Suppressor macrophage treated with lipopolysaccharide for 1 hour (primary cell): ENCODE measurements at regions not wholly inside any gene's neighbourhood (a gene's known extent, or its start where the extent isn't known, plus 50 kb on each side); places are given as distances from the start of the nearest gene placed in this dataset.
"Not testable (repeated sequence)": the region's sequence is repeated elsewhere in the genome, so short reads cannot be mapped to it uniquely, and the experiment has no call there.

Experiments used
- DNase-seq, 3 donors: peaks; one replicate each; pipeline ENCODE4 v3.0.0-alpha.2; 2020 to 2022

DNA sequence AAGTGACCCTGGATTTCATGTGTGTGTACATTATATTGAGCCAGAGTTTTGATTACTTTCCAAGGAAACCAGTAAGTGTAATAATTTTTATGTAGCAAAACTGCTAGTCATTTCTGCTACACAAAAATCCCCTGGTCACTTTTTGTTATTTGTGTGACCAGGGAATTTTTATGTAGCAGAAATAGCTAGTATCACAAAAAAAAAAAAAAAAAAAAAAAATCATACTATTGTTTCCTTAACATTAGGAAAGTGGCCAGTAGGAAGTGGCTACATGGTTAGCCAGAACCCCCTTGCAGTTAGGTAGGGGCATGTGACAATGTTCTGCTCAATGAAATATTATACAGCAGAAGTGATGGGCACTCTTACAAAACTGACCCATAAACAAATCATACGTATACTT is 434.0 kb upstream of the BTBD3 start:
- DNase-seq = no peak

GRCh38 chr20:11484479-11484878 is 433.2 kb upstream of the BTBD3 start:
- no peak for DNase-seq

- no peak for DNase-seq
Measured at GRCh38 chr20:11492386-11492785, 425.3 kb upstream of the BTBD3 start.

DNA sequence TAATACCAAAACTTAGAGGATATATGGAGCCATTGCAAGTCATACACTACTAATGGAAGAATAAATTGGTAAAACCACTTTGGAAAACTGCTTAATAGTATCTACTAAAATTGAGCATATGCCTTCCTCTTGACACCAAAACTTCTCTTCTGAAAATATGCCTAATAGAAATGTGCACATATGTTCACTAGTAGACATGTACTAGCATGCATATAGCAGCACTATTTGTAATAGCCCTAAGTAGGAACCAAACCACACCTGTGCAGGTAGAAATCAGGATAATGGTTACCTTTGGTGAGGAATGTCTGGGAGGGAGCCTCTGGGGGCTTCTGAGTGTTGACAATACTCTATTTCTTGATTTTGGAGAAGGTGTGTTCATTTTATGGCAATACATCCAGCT is 424.8 kb upstream of the BTBD3 start:
- DNase-seq = no peak

GRCh38 chr20:11496380-11496779 is 421.3 kb upstream of the BTBD3 start:
- no peak for DNase-seq

GRCh38 chr20:11497545-11497944 is 420.1 kb upstream of the BTBD3 start:
- no peak for DNase-seq

DNA sequence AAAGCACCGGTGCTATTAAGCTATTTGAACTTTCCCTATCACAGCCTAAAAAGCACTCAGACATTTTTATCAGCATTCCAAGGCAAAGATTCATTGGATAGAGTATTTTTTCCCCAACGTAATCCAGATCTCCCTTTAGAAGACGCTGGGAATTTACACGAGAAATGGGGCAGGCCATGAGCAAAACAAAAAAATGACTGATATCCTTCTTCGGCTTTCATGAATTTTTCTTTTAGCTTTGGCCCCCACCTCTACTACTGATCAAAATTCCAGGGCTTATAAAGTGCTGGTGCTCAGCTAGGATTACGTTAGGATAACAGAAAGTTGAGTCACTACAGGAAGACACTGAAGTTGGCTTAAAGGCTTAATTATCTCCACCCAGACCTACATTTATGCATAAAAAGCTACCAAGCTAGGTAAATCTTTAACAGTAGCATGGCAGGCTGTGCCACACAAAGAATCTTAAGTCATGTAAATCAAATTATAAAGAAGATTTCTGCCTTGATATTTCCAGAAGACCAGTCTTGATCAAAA is 418.5 kb upstream of the BTBD3 start:
- no peak for DNase-seq

DNA sequence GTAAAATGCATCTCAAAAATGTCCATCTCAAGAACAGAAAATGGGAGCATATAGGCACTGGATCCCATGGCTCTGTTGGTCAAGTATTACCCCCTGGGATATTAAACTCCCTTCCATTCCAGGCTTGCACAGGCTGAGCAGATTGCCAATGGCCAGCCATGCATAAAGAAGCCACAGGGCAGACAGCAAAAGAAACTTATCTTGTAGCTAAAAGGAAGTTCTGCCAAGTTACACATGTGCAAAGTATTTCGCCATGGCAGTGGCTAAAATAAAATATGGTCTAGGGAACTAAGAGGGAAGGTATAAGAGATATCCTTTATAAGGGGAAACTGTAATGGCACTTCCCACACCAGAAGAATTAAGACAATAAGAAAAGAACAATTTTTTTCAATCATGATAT is 415.6 kb upstream of the BTBD3 start:
- peak in 1 of 3 donors; percentile 1 for DNase-seq

- no peak for DNase-seq
Measured at GRCh38 chr20:11502671-11503070, 415.0 kb upstream of the BTBD3 start.

- DNase-seq = no peak
Measured at GRCh38 chr20:11509776-11510175, 407.9 kb upstream of the BTBD3 start.

DNA sequence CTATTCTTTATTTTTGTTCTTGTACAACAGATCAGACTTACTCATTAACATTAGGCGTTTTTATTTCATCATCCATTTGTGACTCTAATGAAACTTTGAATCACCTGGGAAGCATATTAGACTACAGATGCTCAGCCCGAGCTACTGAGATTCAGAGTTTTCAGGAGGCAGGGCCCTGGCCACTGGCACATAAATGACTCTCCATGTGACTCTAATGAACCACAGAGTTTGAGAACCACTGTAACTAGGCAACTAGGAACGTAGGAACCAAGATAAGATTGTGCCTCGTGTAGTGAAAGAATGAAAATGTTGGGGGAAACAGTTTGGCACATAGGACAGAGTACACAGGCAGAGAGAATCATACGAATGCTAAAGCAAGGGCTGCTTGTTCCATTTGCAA is 405.9 kb upstream of the BTBD3 start:
- no peak for DNase-seq

DNA sequence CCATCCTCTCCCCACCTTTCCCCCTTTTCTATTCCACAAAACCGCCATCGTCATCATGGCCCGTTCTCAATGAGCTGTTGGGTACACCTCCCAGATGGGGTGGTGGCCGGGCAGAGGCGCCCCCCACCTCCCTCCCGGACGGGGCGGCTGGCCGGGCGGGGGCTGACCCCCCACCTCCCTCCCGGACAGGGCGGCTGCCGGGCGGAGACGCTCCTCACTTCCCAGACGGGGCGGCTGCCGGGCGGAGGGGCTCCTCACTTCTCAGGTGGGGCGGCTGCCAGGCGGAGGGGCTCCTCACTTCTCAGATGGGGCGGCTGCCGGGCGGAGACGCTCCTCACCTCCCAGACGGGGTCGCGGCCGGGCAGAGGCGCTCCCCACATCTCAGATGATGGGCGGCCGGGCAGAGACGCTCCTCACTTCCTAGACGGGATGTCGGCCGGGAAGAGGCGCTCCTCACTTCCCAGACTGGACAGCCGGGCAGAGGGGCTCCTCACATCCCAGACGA is 404.4 kb upstream of the BTBD3 start:
- not testable (repeated sequence) for DNase-seq

- DNase-seq = no peak
Measured at GRCh38 chr20:11516448-11516847, 401.2 kb upstream of the BTBD3 start.

DNA sequence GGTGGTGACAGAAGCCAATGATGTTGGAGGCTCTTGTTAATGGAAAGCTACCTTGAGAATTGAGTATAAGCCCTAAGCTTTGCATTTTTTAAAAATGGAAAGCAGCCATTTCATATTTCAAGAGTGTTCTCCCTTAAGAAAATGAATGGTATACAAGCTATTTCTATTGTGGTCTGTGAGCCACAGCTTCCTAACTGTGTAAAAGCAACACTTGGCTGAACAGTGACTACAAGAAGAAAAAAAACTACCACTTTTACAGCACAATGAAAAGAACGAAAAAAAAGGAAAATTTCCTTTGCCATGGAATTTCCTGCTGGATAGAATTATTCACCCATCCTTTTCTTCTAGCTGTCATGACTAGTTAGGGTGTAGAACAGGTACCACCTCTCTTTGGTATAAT is 397.1 kb upstream of the BTBD3 start:
- no peak for DNase-seq

DNA sequence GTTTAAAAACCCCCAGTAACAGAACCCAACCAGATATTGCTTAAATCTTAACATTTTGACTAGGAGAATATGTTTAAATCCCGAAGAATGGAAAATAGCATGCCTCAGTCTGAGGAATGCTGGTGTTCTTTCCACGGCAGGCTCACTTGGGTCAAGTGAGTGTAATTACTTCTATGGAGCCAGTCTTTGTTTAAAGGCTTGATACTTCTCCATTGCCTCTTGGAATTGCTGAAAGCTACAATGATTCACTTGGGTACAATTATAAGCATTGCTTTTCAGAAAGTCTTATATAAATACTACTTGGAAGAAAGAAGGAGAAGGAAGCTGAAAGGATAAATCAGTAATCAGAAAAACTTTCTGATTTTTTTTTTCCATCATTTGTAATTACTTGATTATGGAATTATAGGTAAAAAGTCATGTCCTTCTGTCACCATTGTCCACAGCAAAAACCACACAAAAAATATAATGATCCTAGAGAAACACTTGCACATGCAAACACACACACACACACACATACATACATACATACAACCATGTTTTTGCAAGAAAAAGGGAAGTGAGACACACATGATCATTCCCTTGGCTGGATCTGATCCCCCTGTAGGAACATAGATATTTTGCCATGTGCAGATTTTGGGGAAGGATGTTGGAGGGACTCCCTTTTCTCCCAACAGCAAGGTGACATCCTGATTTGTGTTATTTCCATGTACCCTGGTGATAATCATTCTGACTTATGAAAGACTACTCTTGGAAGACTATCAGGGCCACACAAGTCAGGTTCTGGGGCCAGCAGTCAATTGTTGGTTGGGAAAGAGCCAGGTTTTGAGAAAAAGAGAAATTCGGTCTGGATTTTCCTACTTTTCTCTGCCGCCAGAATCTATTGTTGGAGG is 396.0 kb upstream of the BTBD3 start:
- DNase-seq = no peak

DNA sequence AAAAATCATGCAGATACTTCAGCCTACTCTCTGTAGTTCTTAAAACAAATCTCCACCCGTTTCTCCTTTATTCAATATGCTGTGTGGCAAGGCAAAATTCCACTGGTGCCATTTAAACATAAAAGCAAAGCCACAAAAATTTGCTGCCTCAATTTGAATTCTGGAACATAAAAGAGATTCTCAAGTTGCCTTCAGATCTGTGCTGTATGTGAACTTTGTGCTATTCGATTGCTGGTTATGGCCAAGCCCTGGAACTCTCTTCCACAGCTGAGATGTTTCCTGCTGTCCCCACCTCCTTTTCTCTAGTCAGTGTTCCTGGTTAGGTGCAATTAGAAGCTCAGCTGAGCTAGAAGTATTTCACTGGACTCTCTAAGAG is 395.3 kb upstream of the BTBD3 start:
- DNase-seq = no peak

DNA sequence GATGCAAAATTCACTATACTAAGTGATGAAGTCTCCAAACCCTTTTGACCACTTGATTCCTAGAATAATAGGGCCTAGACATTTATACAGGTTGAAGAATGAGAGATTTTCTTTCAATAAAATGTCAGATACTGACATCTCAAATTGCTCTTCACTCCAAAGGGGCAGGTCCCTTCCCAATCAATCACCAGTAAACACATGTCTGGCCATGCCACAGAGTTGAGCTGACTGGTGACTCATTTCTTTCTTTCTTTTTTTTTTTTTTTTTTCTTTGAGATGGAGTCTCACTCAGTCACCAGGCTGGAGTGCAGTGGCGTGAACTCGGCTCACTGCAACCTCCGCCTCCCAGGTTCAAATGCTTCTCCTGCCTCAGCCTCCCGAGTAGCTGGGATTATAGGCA is 388.6 kb upstream of the BTBD3 start:
- no peak for DNase-seq

- DNase-seq = no peak
Measured at GRCh38 chr20:11537032-11537431, 380.7 kb upstream of the BTBD3 start.

DNA sequence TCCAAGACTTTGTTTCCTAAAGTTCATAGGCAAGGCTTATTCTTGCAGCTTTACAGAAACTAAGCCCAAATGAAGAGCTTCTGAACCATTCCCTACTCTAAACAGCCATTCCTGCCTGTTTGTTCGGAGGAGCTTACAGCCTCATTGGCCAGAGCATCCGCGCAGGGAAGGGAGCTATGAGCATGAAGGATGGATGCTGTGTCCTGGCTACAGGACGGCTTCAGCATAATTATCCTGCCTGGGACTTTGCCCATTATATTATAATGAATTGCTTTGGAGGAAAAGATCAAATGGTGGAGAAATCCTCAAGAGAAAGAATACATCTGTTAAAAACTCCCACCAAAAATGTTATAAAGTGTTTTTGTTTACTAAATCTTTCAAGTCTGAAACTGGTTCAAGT is 378.2 kb upstream of the BTBD3 start:
- DNase-seq = no peak

- DNase-seq = no peak
Measured at GRCh38 chr20:11540558-11540957, 377.1 kb upstream of the BTBD3 start.

- DNase-seq = no peak
Measured at GRCh38 chr20:11542645-11543044, 375.0 kb upstream of the BTBD3 start.

DNA sequence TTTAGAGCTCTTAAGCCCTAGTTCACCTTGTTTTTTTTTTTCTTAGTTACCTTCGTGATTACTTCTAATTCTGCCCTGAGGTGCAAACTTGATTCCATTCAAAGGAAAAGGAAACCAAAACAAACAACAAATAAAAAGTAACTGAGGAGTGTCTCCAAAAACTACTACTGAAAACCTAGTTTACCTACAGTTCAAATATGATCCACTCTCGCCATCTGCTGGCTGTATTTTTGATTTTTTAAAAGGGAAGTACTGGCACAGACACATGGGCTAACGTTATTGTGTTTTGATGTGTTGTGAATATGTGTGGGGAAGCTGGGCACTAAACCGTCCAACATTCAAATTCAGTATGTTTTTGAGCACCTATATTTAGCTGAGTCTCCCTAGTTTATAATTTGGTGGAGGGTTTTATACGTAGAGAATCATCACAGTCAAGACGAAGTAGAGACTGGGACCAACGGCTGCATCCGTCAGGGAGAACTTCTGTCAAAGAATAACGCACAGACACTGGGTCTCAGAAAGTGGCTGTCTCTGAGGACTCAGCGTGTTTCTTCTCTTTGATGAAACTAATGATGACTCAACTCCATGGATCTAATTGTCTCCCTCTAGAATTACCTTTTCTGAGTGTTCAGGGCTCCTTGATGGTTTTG is 373.5 kb upstream of the BTBD3 start:
- DNase-seq = peak; percentile 64 to 88 (median 75)

GRCh38 chr20:11546939-11547338 is 370.8 kb upstream of the BTBD3 start:
- DNase-seq = no peak
